Activated CD4-positive, alpha-beta T cell treated with anti-CD3 and anti-CD28 coated beads, Interleukin-10, Interleukin-2, amounts not matched to agents 100 ng/mL and 50 ng/mL, durations not matched to agents 16 hours and 8 hours (primary cell): ENCODE measurements at regions not wholly inside any gene's neighbourhood (a gene's known extent, or its start where the extent isn't known, plus 50 kb on each side); places are given as distances from the start of the nearest gene placed in this dataset.

Experiments
- DNase-seq: peaks from one replicate; pipeline ENCODE4 v3.0.0-alpha.2; 2020

- DNase-seq = no peak
Observed at GRCh38 chr14:76669770-76670169, 91.5 kb upstream of the VASH1 start.

GRCh38 chr14:76672123-76672522 lies 89.1 kb upstream of the VASH1 start:
- DNase-seq = no peak

- DNase-seq = no peak
Observed at GRCh38 chr14:76673261-76673660, 88.0 kb upstream of the VASH1 start.

- DNase-seq = no peak
Observed at GRCh38 chr14:76675046-76675445, 86.2 kb upstream of the VASH1 start.

GRCh38 chr14:76676539-76676938 lies 84.7 kb upstream of the VASH1 start:
- no peak for DNase-seq

- no peak for DNase-seq
Observed at GRCh38 chr14:76677534-76678145, 83.6 kb upstream of the VASH1 start.

- no peak for DNase-seq
Observed at GRCh38 chr14:76678244-76678800, 82.9 kb upstream of the VASH1 start.

- no peak for DNase-seq
Observed at GRCh38 chr14:76682367-76682766, 78.9 kb upstream of the VASH1 start.

GRCh38 chr14:76686646-76687045 lies 74.6 kb upstream of the VASH1 start:
- DNase-seq = no peak

- DNase-seq = no peak
Observed at GRCh38 chr14:76687611-76688382, 73.5 kb upstream of the VASH1 start.

- DNase-seq = no peak
Observed at GRCh38 chr14:76688383-76688671, 72.9 kb upstream of the VASH1 start.

- DNase-seq = no peak
Observed at GRCh38 chr14:76690502-76691105, 70.7 kb upstream of the VASH1 start.

GRCh38 chr14:76694106-76694505 lies 67.2 kb upstream of the VASH1 start:
- no peak for DNase-seq

GRCh38 chr14:76695263-76695920 lies 65.9 kb upstream of the VASH1 start:
- no peak for DNase-seq

- DNase-seq = no peak
Observed at GRCh38 chr14:76696361-76696760, 64.9 kb upstream of the VASH1 start.

- no peak for DNase-seq
Observed at GRCh38 chr14:76696791-76697190, 64.5 kb upstream of the VASH1 start.

- DNase-seq = no peak
Observed at GRCh38 chr14:76697246-76697905, 63.9 kb upstream of the VASH1 start.

GRCh38 chr14:76698191-76698590 lies 63.1 kb upstream of the VASH1 start:
- no peak for DNase-seq

- no peak for DNase-seq
Observed at GRCh38 chr14:76698631-76699030, 62.6 kb upstream of the VASH1 start.

- DNase-seq = no peak
Observed at GRCh38 chr14:76699209-76699938, 61.9 kb upstream of the VASH1 start.

GRCh38 chr14:76699939-76700590 lies 61.2 kb upstream of the VASH1 start:
- DNase-seq = no peak

GRCh38 chr14:76701436-76701835 lies 59.8 kb upstream of the VASH1 start:
- no peak for DNase-seq
